ENCODE measurements at regions not wholly inside any gene's neighbourhood (a gene's known extent, or its start where the extent isn't known, plus 50 kb on each side); places are given as distances from the start of the nearest gene placed in this dataset.
"Not testable (repeated sequence)": the region's sequence is repeated elsewhere in the genome, so short reads cannot be mapped to it uniquely, and the experiment has no call there.

DNA sequence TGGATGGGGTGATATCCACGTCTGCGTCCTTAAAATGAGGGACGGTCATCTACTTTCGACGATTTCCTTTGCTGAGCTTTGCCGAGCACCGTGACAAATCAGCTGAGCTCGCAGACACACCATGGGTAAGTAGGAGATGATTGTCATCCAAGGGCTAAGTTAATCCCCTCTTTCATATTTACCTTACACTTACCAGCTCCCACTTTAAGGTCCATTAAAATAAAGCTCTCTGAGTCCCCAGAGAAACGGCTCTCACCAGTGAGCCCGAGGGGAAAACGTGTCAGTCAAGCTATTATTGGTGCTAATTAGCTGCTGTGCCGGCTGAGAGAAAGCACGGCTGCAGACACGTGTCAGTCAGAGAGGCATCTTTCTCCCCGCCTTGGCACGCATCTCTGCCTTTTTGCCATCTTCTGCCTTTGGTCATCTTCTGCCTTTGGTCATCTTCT lies 72.2 kb downstream of the CRLF2 start:
- Histone ChIP-seq H3K9me3 (ENCODE audit: control insufficient read depth in 2 of 2, insufficient read depth in 1 of 2, low read length in 1 of 2) (no peaks in the 10 kb centered on the region), H3K36me3 (ENCODE audit: control insufficient read depth in 2 of 2, insufficient read depth in 2 of 2, low read length in 1 of 2) (no peaks in the 10 kb centered on the region), H3K4me3 (ENCODE audit: low read length in 2 of 2) (no peak overlapping the region), H3K27me3 (ENCODE audit: control insufficient read depth in 2 of 2, insufficient read depth in 1 of 2, low read length in 1 of 2) (no peaks in the 10 kb centered on the region), H3K4me1 (ENCODE audit: control insufficient read depth in 2 of 2, insufficient read depth in 2 of 2, low read length in 2 of 2) (no peaks in the 10 kb centered on the region), H3K27ac (ENCODE audit: low read depth in 1 of 2, low read length in 1 of 2) (no peak overlapping the region)
- no peak for DNase-seq (ENCODE audit: low read depth in 6 of 9, low spot score in 9 of 9)
- 85% methylated on average over 16 of the region's 16 CpGs for WGBS

DNA sequence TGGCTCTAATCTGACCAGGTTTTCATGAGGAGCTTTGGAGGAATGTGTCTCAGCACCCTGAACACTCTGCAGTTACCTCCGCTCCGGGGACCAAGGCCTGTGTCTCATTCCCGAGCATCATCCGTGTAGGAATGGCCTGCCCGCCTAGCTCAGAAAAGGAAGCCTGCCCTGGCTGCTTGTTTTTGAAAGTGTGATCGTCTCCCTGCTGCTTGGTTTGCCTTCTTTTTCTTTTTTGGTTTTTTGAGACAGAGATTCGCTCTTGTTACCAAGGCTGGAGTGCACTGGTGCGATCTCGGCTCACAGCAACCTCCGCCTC lies 73.3 kb downstream of the CRLF2 start:
- no peaks in the 10 kb centered on the region for H3K9me3 ChIP-seq (ENCODE audit: control insufficient read depth in 2 of 2, insufficient read depth in 1 of 2, low read length in 1 of 2)
- DNase-seq (ENCODE audit: low read depth in 6 of 9, low spot score in 9 of 9) = no peak
- WGBS = 94% methylated on average over 10 of the region's 10 CpGs
- H3K27me3 ChIP-seq (ENCODE audit: control insufficient read depth in 2 of 2, insufficient read depth in 1 of 2, low read length in 1 of 2) = no peaks in the 10 kb centered on the region
- H3K4me1 ChIP-seq (ENCODE audit: control insufficient read depth in 2 of 2, insufficient read depth in 2 of 2, low read length in 2 of 2) = no peaks in the 10 kb centered on the region
- H3K27ac ChIP-seq (ENCODE audit: low read depth in 1 of 2, low read length in 1 of 2) = no peak overlapping the region
- H3K36me3 ChIP-seq (ENCODE audit: control insufficient read depth in 2 of 2, insufficient read depth in 2 of 2, low read length in 1 of 2) = no peaks in the 10 kb centered on the region
- H3K4me3 ChIP-seq (ENCODE audit: low read length in 2 of 2) = no peak overlapping the region

GRCh38 chrX:1138476-1139184 lies 73.8 kb downstream of the CRLF2 start:
- Histone ChIP-seq H3K9me3 (ENCODE audit: control insufficient read depth in 2 of 2, insufficient read depth in 1 of 2, low read length in 1 of 2) (no peaks in the 10 kb centered on the region), H3K27me3 (ENCODE audit: control insufficient read depth in 2 of 2, insufficient read depth in 1 of 2, low read length in 1 of 2) (no peaks in the 10 kb centered on the region), H3K4me3 (ENCODE audit: low read length in 2 of 2) (no peak overlapping the region), H3K27ac (ENCODE audit: low read depth in 1 of 2, low read length in 1 of 2) (no peak overlapping the region), H3K36me3 (ENCODE audit: control insufficient read depth in 2 of 2, insufficient read depth in 2 of 2, low read length in 1 of 2) (no peaks in the 10 kb centered on the region), H3K4me1 (ENCODE audit: control insufficient read depth in 2 of 2, insufficient read depth in 2 of 2, low read length in 2 of 2) (no peaks in the 10 kb centered on the region)
- WGBS = 90% methylated on average over 22 of the region's 22 CpGs
- no peak for DNase-seq (ENCODE audit: low read depth in 6 of 9, low spot score in 9 of 9)

DNA sequence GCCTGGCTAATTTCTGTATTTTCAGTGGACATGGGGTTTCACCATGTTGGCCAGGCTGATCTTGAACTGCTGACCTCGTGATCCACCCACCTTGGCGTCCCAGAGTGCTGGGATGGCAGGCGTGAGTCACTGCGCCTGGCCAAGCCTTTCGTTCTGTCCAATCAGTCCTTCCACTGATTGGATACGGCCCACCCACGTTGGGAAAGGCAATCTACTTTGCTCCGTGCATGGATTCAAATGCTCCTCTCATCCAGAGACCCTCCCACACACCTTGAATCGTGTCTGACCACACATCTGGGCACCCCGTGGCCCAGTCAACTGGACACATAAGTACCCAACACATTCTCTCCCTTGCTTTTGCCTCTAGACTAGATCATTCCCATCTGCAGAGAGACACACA lies 74.9 kb downstream of the CRLF2 start:
- no peaks in the 10 kb centered on the region for H3K27me3 ChIP-seq (ENCODE audit: control insufficient read depth in 2 of 2, insufficient read depth in 1 of 2, low read length in 1 of 2)
- no peaks in the 10 kb centered on the region for H3K9me3 ChIP-seq (ENCODE audit: control insufficient read depth in 2 of 2, insufficient read depth in 1 of 2, low read length in 1 of 2)
- no peak for DNase-seq (ENCODE audit: low read depth in 6 of 9, low spot score in 9 of 9)
- no peak overlapping the region for H3K27ac ChIP-seq (ENCODE audit: low read depth in 1 of 2, low read length in 1 of 2)
- H3K4me1 ChIP-seq (ENCODE audit: control insufficient read depth in 2 of 2, insufficient read depth in 2 of 2, low read length in 2 of 2) = no peaks in the 10 kb centered on the region
- 86% methylated on average over 10 of the region's 10 CpGs for WGBS
- H3K4me3 ChIP-seq (ENCODE audit: low read length in 2 of 2) = no peak overlapping the region
- no peaks in the 10 kb centered on the region for H3K36me3 ChIP-seq (ENCODE audit: control insufficient read depth in 2 of 2, insufficient read depth in 2 of 2, low read length in 1 of 2)

GRCh38 chrX:1136582-1136981 lies 75.9 kb downstream of the CRLF2 start:
- not testable (repeated sequence) for DNase-seq (ENCODE audit: low read depth in 6 of 9, low spot score in 9 of 9); H3K4me1 ChIP-seq (ENCODE audit: control insufficient read depth in 2 of 2, insufficient read depth in 2 of 2, low read length in 2 of 2); H3K9me3 ChIP-seq (ENCODE audit: control insufficient read depth in 2 of 2, insufficient read depth in 1 of 2, low read length in 1 of 2); H3K27me3 ChIP-seq (ENCODE audit: control insufficient read depth in 2 of 2, insufficient read depth in 1 of 2, low read length in 1 of 2); H3K4me3 ChIP-seq (ENCODE audit: low read length in 2 of 2); H3K36me3 ChIP-seq (ENCODE audit: control insufficient read depth in 2 of 2, insufficient read depth in 2 of 2, low read length in 1 of 2); H3K27ac ChIP-seq (ENCODE audit: low read depth in 1 of 2, low read length in 1 of 2)
- WGBS = 95% methylated on average over 8 of the region's 8 CpGs

GRCh38 chrX:1134976-1135375 lies 77.5 kb downstream of the CRLF2 start:
- WGBS = 96% methylated on average over 13 of the region's 13 CpGs

DNA sequence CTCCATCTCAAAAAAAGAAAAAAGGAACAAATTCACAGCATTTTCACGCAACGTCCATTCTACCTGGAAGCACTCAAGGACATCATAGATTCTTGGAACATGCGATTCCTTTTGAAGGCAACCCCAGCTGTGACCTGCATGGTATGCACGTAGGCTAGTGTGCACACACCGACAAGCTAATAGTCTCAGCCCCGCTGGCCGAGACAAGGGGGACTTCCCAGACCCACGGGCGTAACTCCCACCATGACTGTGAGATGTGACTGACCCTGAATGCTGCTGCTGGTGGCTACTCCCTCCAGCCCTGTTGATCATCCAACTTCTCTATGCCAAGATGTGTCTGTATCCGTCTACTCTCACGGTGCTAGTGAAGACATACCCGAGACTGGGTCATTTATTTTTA lies 78.3 kb downstream of the CRLF2 start:
- H3K4me3 ChIP-seq (ENCODE audit: low read length in 2 of 2) = no peak overlapping the region
- H3K36me3 ChIP-seq (ENCODE audit: control insufficient read depth in 2 of 2, insufficient read depth in 2 of 2, low read length in 1 of 2) = no peaks in the 10 kb centered on the region
- H3K27ac ChIP-seq (ENCODE audit: low read depth in 1 of 2, low read length in 1 of 2) = no peak overlapping the region
- H3K4me1 ChIP-seq (ENCODE audit: control insufficient read depth in 2 of 2, insufficient read depth in 2 of 2, low read length in 2 of 2) = no peaks in the 10 kb centered on the region
- no peaks in the 10 kb centered on the region for H3K27me3 ChIP-seq (ENCODE audit: control insufficient read depth in 2 of 2, insufficient read depth in 1 of 2, low read length in 1 of 2)
- 92% methylated on average over 12 of the region's 12 CpGs for WGBS
- peaks cover 0 to 2% of the 10 kb centered on the region in 2 donors for H3K9me3 ChIP-seq (ENCODE audit: control insufficient read depth in 2 of 2, insufficient read depth in 1 of 2, low read length in 1 of 2)
- DNase-seq (ENCODE audit: low read depth in 6 of 9, low spot score in 9 of 9) = no peak

More at GRCh38 chrX:1134976-1135375, 77.5 kb downstream of the CRLF2 start:
- no peak for DNase-seq (ENCODE audit: low read depth in 6 of 9, low spot score in 9 of 9)
- Histone ChIP-seq H3K9me3 (ENCODE audit: control insufficient read depth in 2 of 2, insufficient read depth in 1 of 2, low read length in 1 of 2) (no peaks in the 10 kb centered on the region), H3K27ac (ENCODE audit: low read depth in 1 of 2, low read length in 1 of 2) (no peak overlapping the region), H3K4me3 (ENCODE audit: low read length in 2 of 2) (no peak overlapping the region), H3K4me1 (ENCODE audit: control insufficient read depth in 2 of 2, insufficient read depth in 2 of 2, low read length in 2 of 2) (no peaks in the 10 kb centered on the region), H3K36me3 (ENCODE audit: control insufficient read depth in 2 of 2, insufficient read depth in 2 of 2, low read length in 1 of 2) (no peaks in the 10 kb centered on the region), H3K27me3 (ENCODE audit: control insufficient read depth in 2 of 2, insufficient read depth in 1 of 2, low read length in 1 of 2) (no peaks in the 10 kb centered on the region)

- H3K4me1 ChIP-seq (ENCODE audit: control insufficient read depth in 2 of 2, insufficient read depth in 2 of 2, low read length in 2 of 2) = no peaks in the 10 kb centered on the region
- no peak overlapping the region for H3K27ac ChIP-seq (ENCODE audit: low read depth in 1 of 2, low read length in 1 of 2)
- H3K27me3 ChIP-seq (ENCODE audit: control insufficient read depth in 2 of 2, insufficient read depth in 1 of 2, low read length in 1 of 2) = no peaks in the 10 kb centered on the region
- H3K9me3 ChIP-seq (ENCODE audit: control insufficient read depth in 2 of 2, insufficient read depth in 1 of 2, low read length in 1 of 2) = peaks cover 2 to 7% of the 10 kb centered on the region in 2 donors
- no peak overlapping the region for H3K4me3 ChIP-seq (ENCODE audit: low read length in 2 of 2)
- WGBS = 90% methylated on average over 3 of the region's 3 CpGs
- no peaks in the 10 kb centered on the region for H3K36me3 ChIP-seq (ENCODE audit: control insufficient read depth in 2 of 2, insufficient read depth in 2 of 2, low read length in 1 of 2)
- DNase-seq (ENCODE audit: low read depth in 6 of 9, low spot score in 9 of 9) = no peak
Measured at GRCh38 chrX:1126738-1127137, 85.7 kb downstream of the CRLF2 start.

DNA sequence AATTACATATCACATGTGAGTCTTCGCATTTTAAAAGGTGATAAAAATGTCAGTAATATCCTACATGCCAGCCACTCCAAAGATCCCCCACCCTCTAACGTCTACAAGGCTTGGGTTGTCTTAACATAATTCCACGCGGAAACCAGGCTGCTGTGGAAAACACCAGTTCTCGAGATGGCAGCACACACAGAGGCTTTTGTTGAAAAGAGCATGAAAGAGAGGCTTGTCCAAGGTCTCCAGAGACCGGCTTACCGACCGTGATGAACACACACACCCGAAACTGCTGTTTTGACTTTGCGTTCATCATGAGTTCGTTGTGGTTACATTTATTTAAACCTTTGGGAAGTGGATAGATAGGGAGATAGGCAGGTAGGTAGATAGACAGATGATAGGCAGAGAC lies 87.9 kb downstream of the CRLF2 start:
- no peaks in the 10 kb centered on the region for H3K4me1 ChIP-seq (ENCODE audit: control insufficient read depth in 2 of 2, insufficient read depth in 2 of 2, low read length in 2 of 2)
- no peak overlapping the region for H3K4me3 ChIP-seq (ENCODE audit: low read length in 2 of 2)
- H3K27me3 ChIP-seq (ENCODE audit: control insufficient read depth in 2 of 2, insufficient read depth in 1 of 2, low read length in 1 of 2) = no peaks in the 10 kb centered on the region
- no peak for DNase-seq (ENCODE audit: low read depth in 6 of 9, low spot score in 9 of 9)
- no peaks in the 10 kb centered on the region for H3K36me3 ChIP-seq (ENCODE audit: control insufficient read depth in 2 of 2, insufficient read depth in 2 of 2, low read length in 1 of 2)
- no peak overlapping the region for H3K27ac ChIP-seq (ENCODE audit: low read depth in 1 of 2, low read length in 1 of 2)
- 90% methylated on average over 11 of the region's 11 CpGs for WGBS
- H3K9me3 ChIP-seq (ENCODE audit: control insufficient read depth in 2 of 2, insufficient read depth in 1 of 2, low read length in 1 of 2) = peaks cover 0 to 7% of the 10 kb centered on the region in 2 donors

All from thymus (tissue), 11 donors.